CD14-positive monocyte (primary cell): ENCODE measurements at regions not wholly inside any gene's neighbourhood (a gene's known extent, or its start where the extent isn't known, plus 50 kb on each side); places are given as distances from the start of the nearest gene placed in this dataset.

Experiments used
- DNase-seq, 3 donors: peaks; one replicate each; pipeline ENCODE4 v3.0.0-alpha.2; 2011 to 2022
- H2AFZ ChIP-seq: 2 replicates; pipeline ENCODE4 v1.6.0; 2012; ENCODE audit warnings: mild to moderate bottlenecking, low read depth, low read length, inconsistent platforms; ENCODE audit not compliant: insufficient read depth, poor library complexity, severe bottlenecking
- H3K27ac ChIP-seq, 2 donors: 1 replicate in 1 of 2; 2 replicates in 1 of 2; pipeline ENCODE4 v1.5.1; 2012 to 2013; ENCODE audit warnings: low read length in 2 of 2, control low read depth in 1 of 2, inconsistent platforms in 1 of 2, low read depth in 1 of 2, mild to moderate bottlenecking in 1 of 2
- H3K27me3 ChIP-seq, 2 donors: one replicate each; pipeline versions ENCODE4 v1.6.0 to v1.6.1; 2011 to 2013; ENCODE audit warnings: low read length in 2 of 2; ENCODE audit not compliant: control insufficient read depth in 2 of 2, insufficient read depth in 2 of 2
- H3K36me3 ChIP-seq, 2 donors: replicated peaks in 1 of 2; 1 replicate in 1 of 2; 2 replicates in 1 of 2; pipeline versions ENCODE4 v1.5.1 to v1.6.1; 2012 to 2013; ENCODE audit warnings: low read length in 2 of 2, control low read depth in 1 of 2, inconsistent platforms in 1 of 2, mild to moderate bottlenecking in 1 of 2; ENCODE audit not compliant: insufficient read depth in 2 of 2, control insufficient read depth in 1 of 2
- H3K4me1 ChIP-seq, 2 donors: 1 replicate in 1 of 2; 2 replicates in 1 of 2; pipeline versions ENCODE4 v1.5.1 to v1.6.1; 2012 to 2013; ENCODE audit warnings: low read length in 2 of 2, control low read depth in 1 of 2, inconsistent platforms in 1 of 2, mild to moderate bottlenecking in 1 of 2, moderate library complexity in 1 of 2; ENCODE audit not compliant: insufficient read depth in 2 of 2, control insufficient read depth in 1 of 2
- H3K4me2 ChIP-seq: replicated peaks from 2 replicates; pipeline ENCODE3; 2012; ENCODE audit warnings: low read length, moderate library complexity, mild to moderate bottlenecking; ENCODE audit not compliant: poor library complexity, severe bottlenecking; ENCODE audit errors: extremely low read depth
- H3K4me3 ChIP-seq, 3 experiments: fragments of 200-600 bp in 1 of 3; sonication (generic) in 1 of 3; replicated peaks in 1 of 3; 1 replicate in 2 of 3; 2 replicates in 1 of 3; pipeline ENCODE4 v1.5.1; 2011 to 2013; ENCODE audit warnings: low read length in 3 of 3, mild to moderate bottlenecking in 3 of 3, control low read depth in 2 of 3, low read depth in 2 of 3, inconsistent platforms in 1 of 3, moderate library complexity in 1 of 3
- H3K79me2 ChIP-seq: 2 replicates; pipeline ENCODE4 v1.6.0; 2012; ENCODE audit warnings: mild to moderate bottlenecking, control low read depth, inconsistent platforms, low read length, moderate library complexity; ENCODE audit not compliant: insufficient read depth
- H3K9ac ChIP-seq: 2 replicates; pipeline ENCODE4 v1.6.0; 2017; ENCODE audit warnings: low read length, mild to moderate bottlenecking; ENCODE audit not compliant: insufficient read depth, poor library complexity, severe bottlenecking
- H3K9me3 ChIP-seq, 2 donors: replicated peaks in 1 of 2; 1 replicate in 1 of 2; 2 replicates in 1 of 2; pipeline versions ENCODE4 v1.5.1 to v1.6.1; 2012 to 2013; ENCODE audit warnings: low read length in 2 of 2, control low read depth in 1 of 2; ENCODE audit not compliant: control insufficient read depth in 1 of 2, insufficient read depth in 1 of 2
- H4K20me1 ChIP-seq: 2 replicates; pipeline ENCODE4 v1.6.0; 2012; ENCODE audit warnings: mild to moderate bottlenecking, low read length, control low read depth, moderate library complexity; ENCODE audit not compliant: insufficient read depth
- H3K27ac Mint-ChIP-seq, 7 donors: one replicate each; pipeline ENCODE4 v1.8.0; 2020; ENCODE audit warnings: mild to moderate bottlenecking in 7 of 7, mixed read lengths in 7 of 7, moderate library complexity in 6 of 7, inconsistent platforms in 2 of 7
- H3K27me3 Mint-ChIP-seq, 3 donors: one replicate each; pipeline ENCODE4 v1.8.0; 2021 to 2022; ENCODE audit warnings: low read depth in 3 of 3, mild to moderate bottlenecking in 3 of 3, mixed read lengths in 3 of 3, moderate library complexity in 3 of 3, inconsistent platforms in 1 of 3
- H3K36me3 Mint-ChIP-seq, 2 donors: one replicate each; pipeline ENCODE4 v1.8.0; 2020; ENCODE audit warnings: mixed read lengths in 2 of 2, inconsistent platforms in 1 of 2, mild to moderate bottlenecking in 1 of 2
- H3K4me1 Mint-ChIP-seq: one replicate; pipeline ENCODE4 v1.8.0; 2020; ENCODE audit warnings: mild to moderate bottlenecking, mixed read lengths
- H3K4me3 Mint-ChIP-seq, 2 donors: one replicate each; pipeline ENCODE4 v1.8.0; 2020; ENCODE audit warnings: mild to moderate bottlenecking in 2 of 2, mixed read lengths in 2 of 2, moderate library complexity in 1 of 2
- H3K9me3 Mint-ChIP-seq, 7 donors: one replicate each; pipeline ENCODE4 v1.8.0; 2020 to 2022; ENCODE audit warnings: mixed read lengths in 7 of 7, mild to moderate bottlenecking in 6 of 7, moderate library complexity in 6 of 7, inconsistent platforms in 2 of 7
- WGBS: methylation state at CpG from one replicate; pipeline ENCODE4 v1.1.5; 2013; ENCODE audit warnings: missing lambda C conversion rate; ENCODE audit not compliant: insufficient coverage; 5-methylcytosine and 5-hydroxymethylcytosine counted together
- intact Hi-C, 2 donors: fragments of 100-400 bp; cut with micrococcal nuclease; formaldehyde crosslinking; loops; one replicate each; pipeline versions ENCODE4 v1.15.0 to v1.15.1; 2023
- TF ChIP-seq, protein P1 (sequence below): fragments of 200-600 bp; IDR thresholded peaks from one replicate; pipeline ENCODE4 v1.8.0; 2022; ENCODE audit warnings: antibody characterized with exemption, mild to moderate bottlenecking

DNA sequence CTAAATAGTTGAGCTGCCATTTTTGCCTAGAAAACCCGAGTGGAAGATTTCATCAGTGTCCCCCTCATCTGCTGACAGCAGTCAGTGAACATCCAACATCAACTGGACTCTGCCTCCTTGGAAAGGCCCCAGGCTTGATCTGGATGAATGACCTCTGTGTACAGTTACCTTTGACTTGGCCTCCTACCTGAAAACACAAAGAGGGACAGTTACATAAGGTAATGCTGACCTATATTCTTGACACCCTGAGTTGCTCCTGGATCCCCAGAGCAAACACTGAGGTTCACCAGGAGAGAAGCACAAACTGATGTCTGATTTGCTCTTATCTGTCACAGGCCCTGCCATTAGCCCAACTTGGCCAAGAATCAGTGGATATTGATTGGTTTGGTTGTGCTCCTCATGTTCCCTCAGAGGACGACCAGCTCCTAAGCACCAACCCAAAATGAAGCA is 138.9 kb downstream of the PROX1 start:
- Histone ChIP-seq H3K4me1 (no peaks in the 10 kb centered on the region), H3K36me3 (no peaks in the 10 kb centered on the region), H3K27ac (no peak overlapping the region), H2AFZ (no peak overlapping the region), H3K9ac (no peak overlapping the region), H3K9me3 (no peaks in the 10 kb centered on the region), H3K4me2 (no peak overlapping the region), H3K4me3 (no peak overlapping the region), H3K27me3 (no peaks in the 10 kb centered on the region), H4K20me1 (no peaks in the 10 kb centered on the region), H3K79me2 (no peaks in the 10 kb centered on the region)
- Mint-ChIP-seq H3K4me3 (no peak overlapping the region), H3K27ac (no peak overlapping the region), H3K27me3 (peaks cover 0 to 2% (median 0%) of the 10 kb centered on the region in 3 donors), H3K36me3 (no peaks in the 10 kb centered on the region), H3K4me1 (no peaks in the 10 kb centered on the region), H3K9me3 (peaks cover 0 to 2% (median 0%) of the 10 kb centered on the region in 7 donors)
- intact Hi-C loops, result no loop called here
- TF ChIP-seq, protein P1, sequence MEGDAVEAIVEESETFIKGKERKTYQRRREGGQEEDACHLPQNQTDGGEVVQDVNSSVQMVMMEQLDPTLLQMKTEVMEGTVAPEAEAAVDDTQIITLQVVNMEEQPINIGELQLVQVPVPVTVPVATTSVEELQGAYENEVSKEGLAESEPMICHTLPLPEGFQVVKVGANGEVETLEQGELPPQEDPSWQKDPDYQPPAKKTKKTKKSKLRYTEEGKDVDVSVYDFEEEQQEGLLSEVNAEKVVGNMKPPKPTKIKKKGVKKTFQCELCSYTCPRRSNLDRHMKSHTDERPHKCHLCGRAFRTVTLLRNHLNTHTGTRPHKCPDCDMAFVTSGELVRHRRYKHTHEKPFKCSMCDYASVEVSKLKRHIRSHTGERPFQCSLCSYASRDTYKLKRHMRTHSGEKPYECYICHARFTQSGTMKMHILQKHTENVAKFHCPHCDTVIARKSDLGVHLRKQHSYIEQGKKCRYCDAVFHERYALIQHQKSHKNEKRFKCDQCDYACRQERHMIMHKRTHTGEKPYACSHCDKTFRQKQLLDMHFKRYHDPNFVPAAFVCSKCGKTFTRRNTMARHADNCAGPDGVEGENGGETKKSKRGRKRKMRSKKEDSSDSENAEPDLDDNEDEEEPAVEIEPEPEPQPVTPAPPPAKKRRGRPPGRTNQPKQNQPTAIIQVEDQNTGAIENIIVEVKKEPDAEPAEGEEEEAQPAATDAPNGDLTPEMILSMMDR, result no peak
- no peak for DNase-seq
- WGBS, result no CpG with 5 or more reads among the region's 2 CpGs

DNA sequence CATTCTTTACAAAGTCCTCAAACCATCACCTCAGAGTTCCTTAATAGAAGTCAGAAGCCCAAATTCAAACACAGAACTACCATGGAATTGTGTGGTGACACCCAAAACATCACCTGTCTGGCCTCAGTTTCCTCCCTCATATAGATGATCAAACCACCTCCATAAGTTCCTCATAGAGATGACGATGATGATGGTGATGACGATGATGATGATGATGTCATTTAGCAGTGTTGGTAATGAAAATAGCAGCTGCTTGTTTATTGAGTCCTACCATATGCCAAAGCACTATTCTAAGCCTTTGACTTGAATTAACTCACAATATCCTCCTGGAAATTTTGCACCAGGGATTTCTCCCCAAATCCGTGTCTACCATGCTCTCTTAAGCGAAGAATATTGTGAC is 139.9 kb downstream of the PROX1 start:
- Mint-ChIP-seq H3K27me3 (peaks cover 0 to 2% (median 0%) of the 10 kb centered on the region in 3 donors), H3K9me3 (peaks cover 0 to 2% (median 0%) of the 10 kb centered on the region in 7 donors), H3K27ac (no peak overlapping the region), H3K4me3 (no peak overlapping the region), H3K4me1 (no peaks in the 10 kb centered on the region), H3K36me3 (no peaks in the 10 kb centered on the region)
- intact Hi-C loops, result no loop called here
- WGBS, result 100% methylated on average over 2 of the region's 4 CpGs
- Histone ChIP-seq H3K9ac (no peak overlapping the region), H3K4me3 (no peak overlapping the region), H2AFZ (no peak overlapping the region), H3K4me1 (no peaks in the 10 kb centered on the region), H4K20me1 (no peaks in the 10 kb centered on the region), H3K4me2 (no peak overlapping the region), H3K27ac (no peak overlapping the region), H3K27me3 (no peaks in the 10 kb centered on the region), H3K36me3 (no peaks in the 10 kb centered on the region), H3K79me2 (no peaks in the 10 kb centered on the region), H3K9me3 (no peaks in the 10 kb centered on the region)
- DNase-seq, result no peak
- TF ChIP-seq, protein P1, result no peak
